Peyer's patch (tissue), 4 donors: ENCODE measurements at regions not wholly inside any gene's neighbourhood (a gene's known extent, or its start where the extent isn't known, plus 50 kb on each side); places are given as distances from the start of the nearest gene placed in this dataset.

Experiments used
- POLR2A ChIP-seq, 2 donors: fragments of 450-650 bp; IDR thresholded peaks; one replicate each; pipeline ENCODE4 v1.5.1; 2017; ENCODE audit warnings: antibody characterized with exemption in 2 of 2, mild to moderate bottlenecking in 2 of 2, moderate library complexity in 2 of 2
- TF ChIP-seq, protein P1 (sequence below), 6 experiments: fragments of 450-650 bp in 4 of 6; fragments of 200-600 bp in 2 of 6; sonication (generic) in 1 of 6; IDR thresholded peaks; one replicate each; pipeline ENCODE4 v1.5.1; 2017 to 2019; ENCODE audit warnings: antibody characterized with exemption in 6 of 6, mild to moderate bottlenecking in 3 of 6, moderate library complexity in 1 of 6

DNA sequence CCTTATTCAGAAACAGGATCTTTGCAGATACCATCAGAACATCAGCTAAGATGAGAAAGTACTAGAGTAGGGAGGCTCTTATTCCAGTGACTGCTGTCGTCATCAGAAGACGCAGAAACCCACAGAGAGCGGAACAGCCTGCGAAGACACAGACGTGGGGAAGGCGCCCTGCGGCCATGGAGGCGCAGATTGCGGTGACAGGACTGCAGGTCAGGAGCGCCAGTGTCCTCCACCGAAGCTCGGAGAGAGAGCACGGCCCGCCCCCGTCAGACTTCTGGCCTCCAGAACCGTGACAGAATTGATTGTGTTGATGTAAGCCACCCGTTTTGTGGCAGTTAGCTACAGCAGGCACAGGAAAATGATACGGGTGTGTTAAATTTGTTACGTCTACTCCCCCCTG is 275.5 kb downstream of the EFNB2 start:
- TF ChIP-seq, protein P1, sequence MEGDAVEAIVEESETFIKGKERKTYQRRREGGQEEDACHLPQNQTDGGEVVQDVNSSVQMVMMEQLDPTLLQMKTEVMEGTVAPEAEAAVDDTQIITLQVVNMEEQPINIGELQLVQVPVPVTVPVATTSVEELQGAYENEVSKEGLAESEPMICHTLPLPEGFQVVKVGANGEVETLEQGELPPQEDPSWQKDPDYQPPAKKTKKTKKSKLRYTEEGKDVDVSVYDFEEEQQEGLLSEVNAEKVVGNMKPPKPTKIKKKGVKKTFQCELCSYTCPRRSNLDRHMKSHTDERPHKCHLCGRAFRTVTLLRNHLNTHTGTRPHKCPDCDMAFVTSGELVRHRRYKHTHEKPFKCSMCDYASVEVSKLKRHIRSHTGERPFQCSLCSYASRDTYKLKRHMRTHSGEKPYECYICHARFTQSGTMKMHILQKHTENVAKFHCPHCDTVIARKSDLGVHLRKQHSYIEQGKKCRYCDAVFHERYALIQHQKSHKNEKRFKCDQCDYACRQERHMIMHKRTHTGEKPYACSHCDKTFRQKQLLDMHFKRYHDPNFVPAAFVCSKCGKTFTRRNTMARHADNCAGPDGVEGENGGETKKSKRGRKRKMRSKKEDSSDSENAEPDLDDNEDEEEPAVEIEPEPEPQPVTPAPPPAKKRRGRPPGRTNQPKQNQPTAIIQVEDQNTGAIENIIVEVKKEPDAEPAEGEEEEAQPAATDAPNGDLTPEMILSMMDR (IDR thresholded peaks at IDR 0.05) = no peak
- TF ChIP-seq POLR2A (IDR thresholded peaks at IDR 0.05) = no peak
